ENCODE measurements at regions not wholly inside any gene's neighbourhood (a gene's known extent, or its start where the extent isn't known, plus 50 kb on each side); places are given as distances from the start of the nearest gene placed in this dataset.
"Not testable (repeated sequence)": the region's sequence is repeated elsewhere in the genome, so short reads cannot be mapped to it uniquely, and the experiment has no call there.

GRCh38 chr7:29619111-29619510, 55.5 kb downstream of the PRR15 start:
- DNase-seq: no peak

GRCh38 chr7:29619848-29620555, 56.4 kb downstream of the PRR15 start:
- no peak for DNase-seq

- DNase-seq: no peak
Measured at GRCh38 chr7:29620556-29620930, 56.9 kb downstream of the PRR15 start.

GRCh38 chr7:29622335-29623265, 59.0 kb downstream of the PRR15 start:
- no peak for DNase-seq

GRCh38 chr7:29623973-29624372, 60.3 kb downstream of the PRR15 start:
- no peak for DNase-seq

- no peak for DNase-seq
Measured at GRCh38 chr7:29626730-29627129, 63.1 kb downstream of the PRR15 start.

GRCh38 chr7:29627631-29628030, 64.0 kb downstream of the PRR15 start:
- no peak for DNase-seq

- DNase-seq: no peak
Measured at GRCh38 chr7:29629507-29629906, 65.9 kb downstream of the PRR15 start.

GRCh38 chr7:29635067-29636008, 71.7 kb downstream of the PRR15 start:
- DNase-seq: not testable (repeated sequence)

- no peak for DNase-seq
Measured at GRCh38 chr7:29636009-29636351, 72.3 kb downstream of the PRR15 start.

GRCh38 chr7:29637374-29637773, 73.7 kb downstream of the PRR15 start:
- no peak for DNase-seq

- not testable (repeated sequence) for DNase-seq
Measured at GRCh38 chr7:29638841-29639240, 75.2 kb downstream of the PRR15 start.

- DNase-seq: no peak
Measured at GRCh38 chr7:29639386-29639785, 75.8 kb downstream of the PRR15 start.

- DNase-seq: no peak
Measured at GRCh38 chr7:29639886-29640595, 76.4 kb downstream of the PRR15 start.

GRCh38 chr7:29641651-29642050, 78.0 kb downstream of the PRR15 start:
- no peak for DNase-seq

- DNase-seq: no peak
Measured at GRCh38 chr7:29642494-29643155, 79.0 kb downstream of the PRR15 start.

- DNase-seq: not testable (repeated sequence)
Measured at GRCh38 chr7:29646116-29646515, 82.5 kb downstream of the PRR15 start.

GRCh38 chr7:29647020-29647654, 83.5 kb downstream of the PRR15 start:
- DNase-seq: no peak

- not testable (repeated sequence) for DNase-seq
Measured at GRCh38 chr7:29647691-29648210, 84.1 kb downstream of the PRR15 start.

- no peak for DNase-seq
Measured at GRCh38 chr7:29649028-29649716, 85.5 kb downstream of the PRR15 start.

All from CD4-positive, alpha-beta T cell treated with Interleukin-1 beta for 1 hour (primary cell).